NCI-H526 (cell line): ENCODE measurements at regions not wholly inside any gene's neighbourhood (a gene's known extent, or its start where the extent isn't known, plus 50 kb on each side); places are given as distances from the start of the nearest gene placed in this dataset.

Experiments
- DNase-seq, 2 experiments: peaks; one replicate each; lab custom pipeline; 2025; lab: John Stamatoyannopoulos, UW

GRCh38 chr6:1029141-1029540 is 282.8 kb upstream of the FOXQ1 start:
- DNase-seq = peak in 1 of 2 experiments; percentile 11

GRCh38 chr6:1028723-1029122 is 283.2 kb upstream of the FOXQ1 start:
- no peak for DNase-seq

- DNase-seq = no peak
These were observed 283.9 kb upstream of the FOXQ1 start for GRCh38 chr6:1027795-1028569.

GRCh38 chr6:1027109-1027794 is 284.6 kb upstream of the FOXQ1 start:
- no peak for DNase-seq

- DNase-seq = no peak
These were observed 286.1 kb upstream of the FOXQ1 start for GRCh38 chr6:1025821-1026220.

GRCh38 chr6:1024587-1024986 is 287.3 kb upstream of the FOXQ1 start:
- no peak for DNase-seq

- no peak for DNase-seq
These were observed 287.7 kb upstream of the FOXQ1 start for GRCh38 chr6:1024161-1024560.

GRCh38 chr6:1023229-1023628 is 288.7 kb upstream of the FOXQ1 start:
- no peak for DNase-seq

GRCh38 chr6:1022719-1023118 is 289.2 kb upstream of the FOXQ1 start:
- no peak for DNase-seq

- no peak for DNase-seq
These were observed 291.1 kb upstream of the FOXQ1 start for GRCh38 chr6:1020837-1021236.

GRCh38 chr6:1020133-1020532 is 291.8 kb upstream of the FOXQ1 start:
- no peak for DNase-seq

- no peak for DNase-seq
These were observed 293.9 kb upstream of the FOXQ1 start for GRCh38 chr6:1018041-1018440.

- DNase-seq = no peak
These were observed 295.3 kb upstream of the FOXQ1 start for GRCh38 chr6:1016329-1017302.

- no peak for DNase-seq
These were observed 296.1 kb upstream of the FOXQ1 start for GRCh38 chr6:1015825-1016224.

GRCh38 chr6:1014431-1014807 is 297.5 kb upstream of the FOXQ1 start:
- DNase-seq = no peak

- no peak for DNase-seq
These were observed 298.1 kb upstream of the FOXQ1 start for GRCh38 chr6:1013656-1014430.

GRCh38 chr6:1009103-1009502 is 302.8 kb upstream of the FOXQ1 start:
- no peak for DNase-seq

- DNase-seq = no peak
These were observed 304.7 kb upstream of the FOXQ1 start for GRCh38 chr6:1007159-1007558.

- DNase-seq = no peak
These were observed 306.8 kb upstream of the FOXQ1 start for GRCh38 chr6:1004885-1005630.

GRCh38 chr6:1003394-1004160 is 308.3 kb upstream of the FOXQ1 start:
- no peak for DNase-seq
